ENCODE measurements at regions not wholly inside any gene's neighbourhood (a gene's known extent, or its start where the extent isn't known, plus 50 kb on each side); places are given as distances from the start of the nearest gene placed in this dataset.
"Not testable (repeated sequence)": the region's sequence is repeated elsewhere in the genome, so short reads cannot be mapped to it uniquely, and the experiment has no call there.

DNA sequence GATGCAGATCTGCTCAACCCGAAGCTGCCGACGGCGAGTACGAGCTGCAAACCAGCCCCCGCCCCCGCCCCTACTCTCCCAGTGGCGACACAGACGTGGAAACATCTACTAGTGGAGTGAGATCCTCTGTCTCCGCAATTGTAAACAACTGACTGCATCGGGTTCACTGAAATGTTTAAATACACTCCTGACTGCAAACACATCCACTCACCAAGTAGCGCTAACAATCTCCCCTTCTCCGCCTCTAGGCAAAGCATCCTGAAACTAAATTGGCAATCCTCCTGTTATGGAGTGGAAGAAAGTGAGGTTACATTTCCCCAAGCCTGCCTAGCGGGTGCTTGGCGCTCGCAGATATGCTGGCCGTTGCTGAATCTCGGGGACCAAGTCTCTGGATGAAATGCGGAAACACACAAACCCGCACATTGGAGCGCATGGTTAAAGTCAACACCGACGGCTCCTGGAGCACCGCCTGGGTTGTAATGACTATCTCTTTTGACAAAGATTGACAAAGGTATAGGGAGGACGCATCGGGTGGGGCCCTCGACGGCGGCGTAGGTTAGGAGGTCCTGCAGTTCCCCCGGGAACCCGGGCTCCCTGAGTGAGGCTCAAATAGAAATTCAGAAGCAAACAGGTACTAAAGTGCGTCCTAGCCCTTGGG is 117.0 kb upstream of the TEX13C start:
- no peak for DNase-seq

DNA sequence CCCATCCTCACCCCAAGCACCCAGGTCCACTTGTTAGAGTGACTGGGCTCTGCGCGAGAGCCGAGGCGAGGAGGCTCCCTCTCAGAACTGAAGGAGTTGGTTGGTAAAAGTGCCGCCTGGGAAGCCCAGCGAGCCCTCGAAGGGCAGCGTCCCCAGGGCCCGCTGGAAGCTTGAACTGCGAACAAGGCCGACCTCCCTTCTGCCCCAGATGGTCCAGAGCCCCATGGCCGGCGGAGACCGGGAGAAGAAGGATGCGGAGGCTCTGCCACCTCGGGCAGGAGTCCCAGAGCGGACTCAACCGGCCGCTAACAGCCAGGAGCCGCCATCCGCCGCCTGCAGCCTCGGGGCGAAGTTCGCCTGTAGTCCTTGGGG is 116.3 kb upstream of the TEX13C start:
- no peak for DNase-seq

DNA sequence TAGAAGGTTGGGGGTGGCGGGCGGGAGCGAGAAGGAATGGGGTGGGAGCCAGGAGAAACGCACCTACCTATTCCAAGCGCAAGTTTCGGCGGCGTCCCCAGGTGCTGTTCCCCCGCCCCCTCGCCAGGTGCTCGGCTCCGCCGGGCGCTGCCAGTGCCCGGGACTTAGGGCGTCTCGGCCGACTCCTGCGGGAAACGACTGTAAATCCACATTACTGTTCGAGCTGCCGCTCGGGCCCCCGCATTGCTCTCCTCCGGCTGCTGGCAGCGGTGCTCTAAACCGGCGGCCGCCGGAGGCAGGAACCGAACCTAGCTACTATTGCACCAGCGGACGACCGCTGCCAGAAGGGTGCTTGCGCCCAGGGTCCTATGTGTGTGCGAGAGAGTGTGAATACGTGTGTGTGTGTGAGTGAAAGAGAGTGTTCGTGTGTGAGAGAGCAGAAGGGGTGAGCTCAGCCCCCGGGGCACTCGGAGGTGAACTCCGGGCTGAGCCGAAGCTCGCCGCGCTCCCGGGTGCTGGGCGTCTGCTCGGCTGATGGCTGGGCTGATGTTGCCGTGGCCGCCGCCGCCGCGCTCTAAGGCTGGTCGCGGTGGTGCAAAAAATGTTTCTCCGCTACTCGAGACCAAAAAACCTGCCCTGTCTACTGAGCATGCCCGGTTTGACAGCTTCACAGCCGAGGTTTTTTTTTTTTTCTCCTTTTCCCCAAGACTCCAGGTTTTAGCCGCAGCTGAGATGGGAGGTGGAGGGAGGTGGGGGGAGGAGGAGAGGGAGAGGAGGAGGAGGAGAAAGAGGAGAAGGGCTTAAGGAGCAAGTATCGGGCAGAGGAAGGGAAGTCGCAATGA is 115.7 kb upstream of the TEX13C start:
- no peak for DNase-seq

DNA sequence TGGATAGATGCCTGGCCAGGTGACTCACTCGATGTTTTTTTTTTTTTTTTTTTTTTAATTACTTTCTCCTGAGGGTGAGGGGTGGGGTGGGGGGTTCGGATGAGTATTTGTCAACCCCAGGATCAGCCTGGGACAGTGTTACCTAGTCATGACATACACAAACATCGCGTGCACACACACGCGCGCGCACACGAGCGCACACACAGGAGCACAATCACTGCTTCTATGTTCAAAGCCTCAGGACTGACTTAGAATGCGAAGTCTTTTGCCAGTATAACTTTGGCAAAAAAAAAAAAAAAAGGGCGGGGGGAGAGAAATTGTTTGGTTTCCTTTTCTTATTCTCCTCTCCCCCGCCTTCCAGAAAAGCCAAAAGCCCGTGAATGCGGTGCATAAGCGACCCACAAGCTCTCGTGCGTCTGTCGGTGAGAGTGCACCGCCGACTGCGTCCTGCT is 115.0 kb upstream of the TEX13C start:
- DNase-seq = no peak

DNA sequence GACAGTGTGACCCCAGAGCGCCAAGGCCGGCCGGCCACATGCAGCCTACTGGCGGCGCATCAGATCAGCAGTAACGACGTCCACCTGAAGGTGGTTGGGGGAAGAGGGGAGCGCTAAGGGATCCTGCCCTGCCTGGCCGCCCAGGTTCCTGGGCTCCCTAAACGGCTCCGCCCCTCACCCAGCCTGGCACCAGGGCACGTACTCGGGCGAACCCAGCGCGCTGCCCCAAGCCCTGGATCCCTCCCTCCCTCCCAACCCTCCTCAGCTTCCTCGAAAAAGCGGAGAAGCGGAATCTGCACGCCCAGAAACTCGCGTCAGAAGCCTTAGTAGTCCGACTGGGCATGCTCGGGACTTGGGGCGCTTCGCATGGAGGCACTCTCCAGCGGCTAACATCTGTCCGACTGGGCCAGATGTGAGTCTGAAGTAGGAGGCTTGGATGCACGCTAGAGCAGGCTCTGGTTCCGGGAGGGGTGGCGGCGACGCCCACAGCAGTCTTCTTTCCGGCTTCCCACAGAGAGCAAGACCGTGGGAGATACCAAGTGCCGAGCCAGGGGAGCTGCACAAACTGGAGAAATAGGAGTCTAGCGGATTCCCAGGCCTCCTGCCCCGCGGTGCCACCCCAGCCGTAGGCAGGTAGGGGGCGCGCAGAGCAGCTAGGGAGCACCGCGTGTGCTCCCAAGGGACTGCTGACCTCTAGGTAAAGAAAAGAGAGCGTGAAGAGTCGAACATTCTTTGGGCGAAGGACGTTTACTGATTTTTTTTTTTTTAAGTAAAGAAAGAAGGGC is 114.3 kb upstream of the TEX13C start:
- DNase-seq = peak; percentile 5

DNA sequence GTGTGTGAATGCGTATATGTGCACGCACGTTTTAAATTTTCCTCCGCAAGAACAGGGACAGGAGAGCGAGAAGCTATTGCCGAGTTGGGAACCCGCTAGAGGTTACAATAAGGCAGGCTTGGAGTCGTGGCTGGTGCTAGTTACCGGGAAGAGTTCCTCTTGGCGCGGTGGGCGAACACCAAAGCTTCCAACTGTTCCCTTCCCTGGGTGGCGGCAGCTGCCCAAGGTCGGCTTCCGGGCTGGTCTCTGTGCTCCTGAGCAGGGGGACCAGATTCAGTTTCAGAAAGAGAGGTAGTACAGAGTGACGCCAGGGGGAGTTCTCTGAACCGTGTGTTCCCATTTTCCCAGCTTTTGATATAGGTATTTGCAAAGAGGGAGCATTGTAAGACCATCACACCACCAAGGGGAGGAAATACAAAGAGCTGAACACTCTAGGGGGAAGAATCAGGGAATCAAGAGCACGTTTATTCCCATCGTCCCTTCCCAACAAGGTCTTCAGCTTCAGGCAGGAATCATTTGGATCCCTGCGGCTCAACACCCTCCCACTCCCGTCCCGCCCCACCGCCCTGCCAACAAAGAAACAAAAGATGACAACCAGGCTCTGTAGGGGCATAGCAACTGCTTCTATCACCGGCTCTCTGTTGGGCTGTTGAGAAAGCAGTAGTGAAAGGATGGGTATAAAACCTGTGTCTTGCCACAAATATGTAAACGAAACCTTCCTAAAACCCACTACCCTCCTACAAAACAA is 113.6 kb upstream of the TEX13C start:
- no peak for DNase-seq

DNA sequence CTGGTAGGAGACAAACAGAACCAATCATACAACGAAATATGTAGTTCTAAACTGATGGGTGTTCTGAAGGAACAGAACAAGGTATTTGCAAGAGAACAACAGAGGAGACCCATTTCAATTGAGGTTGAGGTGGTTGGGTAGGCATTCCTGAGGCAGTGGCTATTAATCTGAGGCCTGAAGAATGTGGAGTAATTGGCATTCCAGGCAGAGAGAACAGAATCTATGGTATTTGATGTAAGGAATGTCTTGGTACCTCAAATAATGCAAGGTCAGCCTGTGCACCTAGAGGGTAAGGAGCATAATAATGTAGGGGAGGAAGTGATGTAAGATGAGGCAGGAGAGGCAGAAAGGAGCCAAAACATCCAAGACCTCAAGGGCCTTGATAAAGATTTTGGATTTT is 109.5 kb upstream of the TEX13C start:
- no peak for DNase-seq

DNA sequence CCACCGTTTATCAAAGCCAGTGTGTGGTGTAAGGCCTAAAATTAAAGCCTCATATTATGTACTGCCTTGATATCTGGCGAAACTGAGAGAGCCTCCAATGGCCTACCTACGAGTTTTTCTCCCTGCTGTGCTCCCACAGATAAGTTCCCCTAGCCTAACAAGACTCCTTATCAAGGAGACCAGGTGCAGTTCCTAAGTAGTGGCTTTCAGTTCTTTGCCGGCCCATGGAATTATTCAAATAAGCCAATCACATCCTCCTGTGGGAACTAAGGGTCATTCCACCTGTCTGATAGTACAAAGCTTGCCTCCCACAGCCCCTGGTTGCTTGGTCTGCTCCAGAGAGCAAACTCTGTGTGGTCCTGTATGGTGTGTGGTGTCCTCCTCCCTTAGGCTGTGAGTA is 99.8 kb upstream of the TEX13C start:
- DNase-seq = no peak

DNA sequence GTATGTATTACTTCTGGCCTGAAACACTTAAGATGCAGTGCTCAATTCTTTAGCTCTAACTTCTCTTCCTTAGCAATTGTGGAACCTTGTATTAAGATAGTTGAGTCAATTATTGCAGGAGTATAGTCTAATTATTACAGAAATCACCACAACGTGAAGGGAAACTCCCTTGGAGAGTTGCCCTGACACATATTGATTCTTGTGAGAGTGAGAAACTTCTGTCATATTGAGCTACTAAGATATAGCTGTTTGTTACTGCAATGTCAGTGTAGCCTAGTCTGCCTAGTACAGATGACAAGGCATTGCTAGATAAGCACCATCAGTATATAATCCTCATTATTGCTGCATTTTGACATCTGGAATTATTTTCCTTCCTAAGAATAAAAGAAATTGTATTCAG is 82.7 kb upstream of the TEX13C start:
- no peak for DNase-seq

DNA sequence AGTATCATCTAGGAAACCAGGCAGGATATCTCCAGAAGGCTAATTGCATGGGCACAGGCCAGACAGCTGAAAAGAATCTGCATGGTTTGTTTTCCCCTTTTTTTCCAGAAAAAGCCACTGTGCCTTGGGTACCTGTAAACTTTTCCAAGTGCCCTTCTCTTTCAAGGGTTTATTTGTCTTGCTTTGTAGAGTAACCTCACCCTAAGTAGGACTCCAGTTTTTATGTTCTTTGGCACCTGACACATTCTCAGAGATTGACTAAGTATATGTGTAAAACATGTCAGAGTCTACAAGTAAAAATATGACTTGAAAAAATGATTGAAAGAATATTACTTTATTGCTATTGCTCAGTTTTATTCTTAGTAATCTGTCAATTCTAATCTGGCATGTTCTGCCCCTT is 70.7 kb upstream of the TEX13C start:
- no peak for DNase-seq

DNA sequence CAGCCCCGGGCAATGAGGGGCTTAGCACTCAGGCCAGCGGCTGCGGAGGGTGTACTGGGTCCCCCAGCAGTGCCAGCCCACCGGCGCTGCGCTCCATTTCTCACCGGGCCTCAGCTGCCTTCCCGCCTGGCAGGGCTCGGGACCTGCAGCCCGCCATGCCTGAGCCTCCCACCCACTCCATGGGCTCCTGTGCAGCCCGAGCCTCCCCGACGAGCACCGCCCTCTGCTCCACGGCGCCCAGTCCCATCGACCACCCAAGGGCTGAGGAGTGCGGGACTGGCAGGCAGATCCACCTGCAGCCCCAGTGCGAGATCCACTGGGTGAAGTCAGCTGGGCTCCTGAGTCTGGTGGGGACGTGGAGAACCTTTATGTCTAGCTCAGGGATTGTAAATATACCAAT is 63.9 kb upstream of the TEX13C start:
- DNase-seq = not testable (repeated sequence)

DNA sequence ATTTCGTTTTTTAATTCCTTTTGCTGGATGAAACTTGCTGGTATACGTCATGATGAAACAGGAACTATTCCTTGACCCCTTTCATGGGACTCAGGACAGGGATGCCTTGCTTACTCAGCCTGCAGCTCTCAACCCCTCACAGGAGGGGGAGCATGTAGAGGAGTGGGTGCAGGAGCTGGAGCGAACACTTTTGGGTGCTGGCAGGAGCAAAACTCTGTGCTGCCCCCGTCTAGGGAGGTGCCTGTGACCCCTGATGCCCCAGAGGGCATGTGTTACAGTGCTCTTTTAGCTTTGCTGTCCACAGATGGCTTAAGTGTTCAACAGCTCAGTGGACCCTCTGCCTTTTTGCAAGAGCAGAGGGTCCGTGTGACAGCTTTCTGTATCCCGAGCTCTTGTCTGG is 56.8 kb upstream of the TEX13C start:
- no peak for DNase-seq

DNA sequence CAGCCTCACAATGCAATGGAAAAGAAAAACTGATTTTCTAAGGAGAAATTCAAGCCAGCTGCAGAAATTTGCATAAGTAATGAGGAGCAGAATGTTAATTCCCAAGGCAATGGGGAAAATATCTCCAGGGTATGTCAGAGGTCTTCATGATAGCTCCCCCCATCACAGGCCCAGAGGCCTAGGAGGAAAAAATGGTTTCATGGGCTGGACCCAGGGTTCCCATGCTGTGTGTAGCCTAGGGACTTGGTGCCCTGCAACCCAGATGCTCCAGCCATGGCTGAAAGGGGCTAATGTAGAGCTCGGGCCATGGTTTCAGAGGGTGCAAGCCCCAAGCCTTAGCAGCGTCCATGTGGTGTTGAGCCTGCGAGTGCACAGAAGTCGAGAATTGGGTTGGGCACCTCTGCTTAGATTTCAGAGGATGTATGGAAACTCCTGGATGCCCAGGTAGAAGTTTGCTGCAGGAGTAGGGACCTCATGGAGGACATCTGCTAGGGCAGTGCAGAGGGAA is 53.5 kb upstream of the TEX13C start:
- DNase-seq = no peak

All from stimulated activated CD4-positive, alpha-beta T cell treated with anti-CD3 and anti-CD28 coated beads, Interleukin-4, amount 100 ng/mL, for 1 hour (primary cell).